ENCODE measurements at regions not wholly inside any gene's neighbourhood (a gene's known extent, or its start where the extent isn't known, plus 50 kb on each side); places are given as distances from the start of the nearest gene placed in this dataset.

DNA sequence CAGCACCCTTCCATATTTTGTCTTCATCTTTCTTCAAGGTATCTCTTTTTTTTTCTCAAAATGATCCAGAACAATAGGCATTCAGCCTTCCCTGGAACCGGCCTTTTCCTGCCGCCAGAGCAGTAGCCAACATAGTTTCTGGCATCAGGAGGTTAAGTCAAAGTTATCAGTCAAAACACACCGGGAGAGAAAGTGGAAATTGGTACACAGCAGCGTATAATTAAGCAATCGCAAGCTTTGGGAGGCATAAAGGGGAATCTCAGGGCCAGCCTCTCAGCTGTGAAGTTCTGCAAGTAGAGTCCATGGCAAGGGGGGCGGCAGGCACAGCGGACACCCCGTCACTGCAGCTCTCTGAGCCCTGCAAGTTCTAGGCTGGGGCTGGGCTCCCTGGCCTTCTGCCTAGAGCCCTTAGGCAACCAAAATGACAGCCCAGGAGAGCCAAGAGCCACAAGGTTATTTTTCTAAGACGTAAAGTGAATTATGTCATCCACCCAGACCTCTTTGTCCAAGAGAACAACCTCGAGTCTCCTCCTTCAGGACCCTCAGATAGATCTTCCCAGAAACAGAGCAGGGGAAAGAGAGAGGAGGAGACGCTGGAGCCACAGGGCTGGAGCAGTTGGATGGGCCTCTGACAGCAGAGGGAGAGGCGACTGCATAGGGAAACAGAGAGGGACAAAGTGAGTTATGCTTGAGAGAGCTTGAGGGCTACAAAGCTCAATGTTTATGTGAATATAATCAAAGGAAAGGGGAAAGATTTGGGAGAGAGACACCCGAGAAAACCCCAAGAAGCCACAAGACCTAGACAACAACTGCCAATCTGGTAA lies 114.7 kb downstream of the BCL2L11 start:
- TF ChIP-seq, protein P1, sequence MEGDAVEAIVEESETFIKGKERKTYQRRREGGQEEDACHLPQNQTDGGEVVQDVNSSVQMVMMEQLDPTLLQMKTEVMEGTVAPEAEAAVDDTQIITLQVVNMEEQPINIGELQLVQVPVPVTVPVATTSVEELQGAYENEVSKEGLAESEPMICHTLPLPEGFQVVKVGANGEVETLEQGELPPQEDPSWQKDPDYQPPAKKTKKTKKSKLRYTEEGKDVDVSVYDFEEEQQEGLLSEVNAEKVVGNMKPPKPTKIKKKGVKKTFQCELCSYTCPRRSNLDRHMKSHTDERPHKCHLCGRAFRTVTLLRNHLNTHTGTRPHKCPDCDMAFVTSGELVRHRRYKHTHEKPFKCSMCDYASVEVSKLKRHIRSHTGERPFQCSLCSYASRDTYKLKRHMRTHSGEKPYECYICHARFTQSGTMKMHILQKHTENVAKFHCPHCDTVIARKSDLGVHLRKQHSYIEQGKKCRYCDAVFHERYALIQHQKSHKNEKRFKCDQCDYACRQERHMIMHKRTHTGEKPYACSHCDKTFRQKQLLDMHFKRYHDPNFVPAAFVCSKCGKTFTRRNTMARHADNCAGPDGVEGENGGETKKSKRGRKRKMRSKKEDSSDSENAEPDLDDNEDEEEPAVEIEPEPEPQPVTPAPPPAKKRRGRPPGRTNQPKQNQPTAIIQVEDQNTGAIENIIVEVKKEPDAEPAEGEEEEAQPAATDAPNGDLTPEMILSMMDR (conservative IDR thresholded peaks at IDR 0.05; ENCODE audit: low read length) = no peak
- TF ChIP-seq EZH2phosphoT487 (IDR thresholded peaks at IDR 0.05; ENCODE audit: borderline replicate concordance) = no peak
